Neuron (in vitro differentiated cells): ENCODE measurements at regions not wholly inside any gene's neighbourhood (a gene's known extent, or its start where the extent isn't known, plus 50 kb on each side); places are given as distances from the start of the nearest gene placed in this dataset.

Experiments
- H2AFZ ChIP-seq: one replicate; pipeline ENCODE4 v1.6.1; 2013; ENCODE audit warnings: low read depth, mild to moderate bottlenecking, inconsistent platforms, low read length, moderate library complexity
- H3K27me3 ChIP-seq: one replicate; pipeline ENCODE4 v1.6.1; 2013; ENCODE audit warnings: low read length; ENCODE audit not compliant: insufficient read depth
- H3K36me3 ChIP-seq: one replicate; pipeline ENCODE4 v1.6.1; 2013; ENCODE audit warnings: low read length; ENCODE audit not compliant: insufficient read depth
- H3K4me1 ChIP-seq: one replicate; pipeline ENCODE4 v1.6.1; 2013; ENCODE audit warnings: low read length; ENCODE audit not compliant: insufficient read depth
- H3K4me3 ChIP-seq: 2 replicates; pipeline ENCODE4 v1.5.1; 2013; ENCODE audit warnings: mild to moderate bottlenecking, low read length, moderate library complexity
- H3K9me3 ChIP-seq: one replicate; pipeline ENCODE4 v1.6.1; 2013; ENCODE audit warnings: low read length

DNA sequence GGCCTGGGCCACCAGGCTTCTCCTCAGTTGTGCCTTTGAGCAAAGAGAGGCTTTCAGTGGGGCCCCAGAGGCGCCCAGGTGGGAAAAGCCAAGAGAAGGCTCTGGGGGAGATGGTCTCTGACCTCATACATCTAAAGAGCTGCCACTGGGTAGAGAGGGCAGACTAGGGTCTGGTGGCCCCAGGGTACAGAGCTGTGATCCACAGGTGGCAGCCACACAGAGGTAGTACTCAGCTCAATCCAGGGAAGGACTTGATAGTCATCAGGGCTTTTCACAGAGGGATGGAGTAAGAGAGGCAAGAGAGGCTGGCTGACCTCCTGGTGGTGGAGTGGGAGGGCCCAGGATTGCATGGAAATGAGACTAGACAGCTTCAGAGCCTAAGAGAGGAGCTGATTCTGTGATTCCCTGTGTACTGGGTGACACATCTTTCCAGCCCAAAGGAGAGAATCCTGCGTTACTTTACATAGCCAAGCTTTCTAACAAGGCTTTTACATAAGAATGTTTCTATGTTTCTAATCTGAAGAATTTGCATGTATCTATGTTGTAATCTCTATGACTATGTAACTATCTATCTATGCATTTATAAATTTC, 53.2 kb upstream of the PJA1 start:
- Histone ChIP-seq H3K9me3 (no peaks in the 10 kb centered on the region), H2AFZ (no peak overlapping the region), H3K36me3 (no peaks in the 10 kb centered on the region), H3K4me1 (peaks cover 22% of the 10 kb centered on the region), H3K4me3 (no peak overlapping the region), H3K27me3 (no peaks in the 10 kb centered on the region)

DNA sequence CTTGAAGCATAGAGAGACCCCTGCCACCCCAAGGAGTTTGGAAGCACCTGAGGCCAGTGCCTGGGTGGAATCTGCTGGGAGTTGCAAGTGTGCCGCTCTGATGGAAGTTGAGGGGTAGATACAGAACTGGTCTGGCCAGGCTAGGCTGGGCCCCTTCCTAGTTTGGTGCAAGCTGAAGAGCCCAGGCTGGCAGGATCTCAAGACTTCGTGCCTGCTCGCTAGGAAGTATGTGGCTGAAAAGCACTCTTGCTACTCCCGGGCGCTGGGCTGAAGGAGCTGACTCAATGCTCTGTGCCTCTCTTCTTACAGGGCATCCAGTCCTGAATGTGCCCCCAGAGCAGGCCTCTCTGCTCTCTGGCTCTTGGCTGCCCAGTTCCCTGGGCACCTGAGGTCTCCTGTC, 51.7 kb upstream of the PJA1 start:
- no peaks in the 10 kb centered on the region for H3K36me3 ChIP-seq
- no peak overlapping the region for H3K4me3 ChIP-seq
- peaks cover 12% of the 10 kb centered on the region for H3K4me1 ChIP-seq
- H3K27me3 ChIP-seq: no peaks in the 10 kb centered on the region
- H3K9me3 ChIP-seq: no peaks in the 10 kb centered on the region
- H2AFZ ChIP-seq: no peak overlapping the region

- H3K4me3 ChIP-seq: no peak overlapping the region
- no peaks in the 10 kb centered on the region for H3K27me3 ChIP-seq
- H3K4me1 ChIP-seq: peaks cover 9% of the 10 kb centered on the region
- no peaks in the 10 kb centered on the region for H3K9me3 ChIP-seq
- no peak overlapping the region for H2AFZ ChIP-seq
- no peaks in the 10 kb centered on the region for H3K36me3 ChIP-seq
These were observed 51.2 kb upstream of the PJA1 start for GRCh38 chrX:69216446-69216845.

DNA sequence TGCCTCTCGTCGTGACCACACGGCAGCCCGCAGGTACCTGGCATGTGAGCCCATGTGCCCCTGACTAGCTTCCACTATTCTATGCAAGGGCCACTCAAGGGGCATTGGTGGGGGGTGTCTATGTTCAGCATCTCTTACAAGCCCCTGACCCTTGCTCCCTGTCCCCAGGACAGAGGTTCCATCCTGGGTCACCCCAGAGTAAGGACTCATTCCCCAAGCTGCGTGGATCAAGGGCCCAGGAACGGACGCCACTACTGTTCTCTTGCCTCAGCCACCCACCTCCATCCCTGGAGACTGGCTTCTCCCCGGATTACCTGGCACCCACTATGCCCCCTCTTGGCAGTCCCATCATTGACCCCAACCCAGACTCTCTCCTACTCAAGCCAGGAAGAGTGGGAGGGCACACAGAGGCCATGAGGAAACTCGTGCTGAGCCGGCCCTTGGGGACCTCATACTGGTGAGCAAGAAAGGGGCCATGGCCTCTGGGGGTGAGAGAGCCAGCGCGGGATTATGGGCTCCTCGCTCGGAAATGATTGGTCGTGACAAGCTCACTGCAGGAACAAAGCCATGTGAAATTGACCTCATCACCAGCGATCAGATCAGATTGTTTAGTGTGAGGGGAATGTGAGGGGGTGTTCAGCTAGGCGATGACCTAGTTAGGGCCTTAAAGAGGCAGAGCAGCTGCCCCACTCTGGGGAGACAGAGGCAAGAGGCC, 50.1 kb upstream of the PJA1 start:
- Histone ChIP-seq H3K36me3 (no peaks in the 10 kb centered on the region), H2AFZ (no peak overlapping the region), H3K4me3 (no peak overlapping the region), H3K4me1 (peaks cover 5% of the 10 kb centered on the region), H3K27me3 (no peaks in the 10 kb centered on the region), H3K9me3 (no peaks in the 10 kb centered on the region)
